HAP-1 (cell line): ENCODE measurements at regions not wholly inside any gene's neighbourhood (a gene's known extent, or its start where the extent isn't known, plus 50 kb on each side); places are given as distances from the start of the nearest gene placed in this dataset.

ENCODE experiments used
- DNase-seq, 2 experiments: peaks; one replicate each; pipeline ENCODE4 v3.0.0-alpha.2; 2016 to 2020; ENCODE audit warnings: low spot score in 2 of 2
- H3K27me3 ChIP-seq: fragments of 250-450 bp; sonication (Bioruptor Pico); 2 replicates; pipeline ENCODE4 v1.5.1; 2020; ENCODE audit warnings: low read depth, mild to moderate bottlenecking, moderate library complexity
- H3K36me3 ChIP-seq: fragments of 250-450 bp; sonication (Bioruptor Pico); replicated peaks from 2 replicates; pipeline ENCODE4 v1.5.1; 2020; ENCODE audit warnings: mild to moderate bottlenecking
- H3K4me1 ChIP-seq: fragments of 250-450 bp; sonication (Bioruptor Pico); 2 replicates; pipeline ENCODE4 v1.5.1; 2020; ENCODE audit warnings: mild to moderate bottlenecking
- H3K4me3 ChIP-seq: fragments of 250-450 bp; sonication (Bioruptor Pico); 2 replicates; pipeline ENCODE4 v1.5.1; 2020; ENCODE audit warnings: mild to moderate bottlenecking, moderate library complexity
- H3K9me3 ChIP-seq: fragments of 250-450 bp; sonication (Bioruptor Pico); 2 replicates; pipeline ENCODE4 v1.5.1; 2020; ENCODE audit warnings: mild to moderate bottlenecking, moderate library complexity
- in situ Hi-C: fragments of 300-500 bp; cut with MboI; formaldehyde crosslinking; loops from 3 replicates; pipeline ENCODE4 v1.14.3; 2020; ENCODE audit warnings: low sequenced_read_pairs, inconsistent platforms, mixed read lengths

DNA sequence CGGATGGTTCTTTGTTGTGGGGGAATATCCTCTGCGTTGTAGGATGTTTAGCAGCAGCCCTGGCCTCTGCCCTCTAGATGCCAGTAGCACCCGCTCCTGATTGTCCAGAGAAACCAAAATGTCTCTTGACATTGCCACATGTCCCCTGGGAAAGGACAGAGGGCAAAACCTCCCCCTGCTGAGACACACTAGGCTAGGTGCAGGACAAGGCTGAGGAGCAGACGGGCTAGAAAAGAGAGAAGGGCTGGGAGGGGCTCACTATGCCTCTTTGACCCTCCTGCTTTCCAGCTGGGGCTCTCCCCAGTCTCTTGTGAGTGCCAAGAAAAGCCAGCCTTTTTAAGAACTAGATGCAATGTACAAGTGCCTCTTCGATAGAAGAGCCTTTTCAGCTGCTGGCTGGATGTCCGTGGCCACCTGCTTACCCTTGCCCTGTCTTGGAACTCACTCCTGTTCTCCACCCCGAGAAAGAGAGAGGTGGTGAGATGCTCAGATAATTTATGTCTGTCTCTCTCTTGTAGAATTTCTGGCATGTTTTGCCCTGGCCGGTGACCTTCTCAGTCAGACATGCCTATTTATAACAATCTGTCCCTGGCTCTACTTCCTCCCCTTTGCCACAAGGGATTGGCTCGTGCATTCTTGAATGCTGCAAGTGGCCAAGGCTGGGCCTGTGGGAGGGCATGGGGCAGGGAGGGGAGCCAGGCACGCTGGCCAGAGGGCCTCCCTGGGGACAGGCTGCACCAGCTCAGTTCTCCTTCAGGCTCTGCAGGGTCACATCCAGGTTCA, 142.6 kb downstream of the RPLP1 start:
- Histone ChIP-seq H3K4me3 (no peak overlapping the region), H3K27me3 (no peaks in the 10 kb centered on the region), H3K4me1 (no peaks in the 10 kb centered on the region), H3K9me3 (no peaks in the 10 kb centered on the region), H3K36me3 (no peaks in the 10 kb centered on the region)
- in situ Hi-C loops: no loop called here
- DNase-seq: no peak

DNA sequence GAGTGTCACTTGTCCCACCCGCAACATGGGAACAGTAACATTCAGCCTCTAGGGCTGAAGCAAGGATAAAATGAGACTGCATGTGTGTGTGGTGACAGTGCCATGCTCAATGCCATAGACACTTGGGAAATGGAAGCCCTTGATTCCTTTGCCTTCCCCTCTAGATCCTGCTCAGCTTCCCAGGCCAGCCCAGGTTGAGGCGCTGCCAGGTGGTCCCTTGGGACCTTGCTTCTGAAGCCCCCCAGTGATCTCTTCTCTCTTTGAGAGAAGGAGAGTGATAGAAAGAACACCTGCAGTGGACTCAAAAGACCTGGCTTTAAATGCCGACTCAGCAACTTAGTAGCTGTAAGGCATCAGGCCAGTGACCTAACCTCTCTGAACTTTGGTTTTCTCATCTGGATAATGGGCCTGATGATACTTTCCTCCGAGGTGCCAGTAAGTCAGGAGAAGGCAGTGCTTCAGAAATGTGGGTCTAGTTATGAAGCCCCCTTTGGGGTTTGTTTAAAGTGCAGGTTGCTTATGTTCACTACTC, 144.5 kb downstream of the RPLP1 start:
- in situ Hi-C loops: no loop called here
- H3K27me3 ChIP-seq: no peaks in the 10 kb centered on the region
- DNase-seq: no peak

DNA sequence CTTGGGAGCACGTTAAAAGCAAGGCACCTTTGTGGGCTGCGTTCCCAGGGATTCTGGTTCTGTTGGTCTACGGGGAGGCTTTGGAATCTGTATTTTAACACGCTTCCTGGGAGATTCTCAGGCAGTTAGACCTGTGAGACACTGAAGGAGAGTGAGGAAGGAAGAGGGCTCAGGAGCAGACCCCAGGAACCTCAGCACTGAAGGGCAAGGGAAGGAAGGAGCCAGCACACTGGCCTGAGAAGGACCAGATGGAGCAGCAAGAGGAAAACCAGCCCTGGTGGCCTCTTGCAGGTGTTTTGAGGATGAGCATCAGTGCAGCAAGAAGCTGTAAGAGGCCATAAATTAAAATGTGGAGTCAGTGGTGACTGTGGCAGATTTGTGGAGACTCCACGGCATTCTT, 146.7 kb downstream of the RPLP1 start:
- Histone ChIP-seq H3K4me1 (no peaks in the 10 kb centered on the region), H3K27me3 (no peaks in the 10 kb centered on the region), H3K9me3 (no peaks in the 10 kb centered on the region), H3K36me3 (no peaks in the 10 kb centered on the region), H3K4me3 (no peak overlapping the region)
- in situ Hi-C loops: no loop called here
- no peak for DNase-seq

More for the DNA sequence above, 144.5 kb downstream of the RPLP1 start:
- Histone ChIP-seq H3K9me3 (no peaks in the 10 kb centered on the region), H3K36me3 (no peaks in the 10 kb centered on the region), H3K4me3 (no peak overlapping the region), H3K4me1 (no peaks in the 10 kb centered on the region)

DNA sequence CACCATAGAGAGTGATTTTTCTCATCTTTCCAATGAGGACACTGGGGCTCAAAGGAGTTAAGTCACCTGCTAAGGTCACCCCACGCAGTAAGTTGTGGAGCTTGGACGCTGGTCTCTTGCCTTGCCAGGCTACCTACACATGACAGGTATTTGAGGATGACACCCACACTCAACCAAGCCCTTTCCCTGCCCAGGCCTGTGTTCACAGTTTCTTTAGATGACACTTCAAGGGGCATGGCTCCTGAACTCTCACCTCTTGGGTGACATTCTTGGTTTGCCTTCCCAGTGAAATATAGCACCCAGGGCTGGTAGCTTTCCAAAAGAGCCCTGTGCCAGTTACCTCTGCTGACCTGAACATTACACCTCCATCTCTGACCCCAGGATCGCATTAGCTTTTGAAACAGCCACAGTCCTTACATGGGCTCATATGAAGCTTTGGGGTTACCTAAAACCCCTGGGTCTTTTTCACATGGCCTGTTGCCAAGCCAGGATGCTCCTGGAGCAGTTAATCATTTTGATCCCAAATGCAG, 148.0 kb downstream of the RPLP1 start:
- no peak for DNase-seq
- Histone ChIP-seq H3K27me3 (no peaks in the 10 kb centered on the region), H3K4me1 (no peaks in the 10 kb centered on the region), H3K4me3 (no peak overlapping the region), H3K36me3 (no peaks in the 10 kb centered on the region), H3K9me3 (no peaks in the 10 kb centered on the region)
- in situ Hi-C loops: no loop called here

DNA sequence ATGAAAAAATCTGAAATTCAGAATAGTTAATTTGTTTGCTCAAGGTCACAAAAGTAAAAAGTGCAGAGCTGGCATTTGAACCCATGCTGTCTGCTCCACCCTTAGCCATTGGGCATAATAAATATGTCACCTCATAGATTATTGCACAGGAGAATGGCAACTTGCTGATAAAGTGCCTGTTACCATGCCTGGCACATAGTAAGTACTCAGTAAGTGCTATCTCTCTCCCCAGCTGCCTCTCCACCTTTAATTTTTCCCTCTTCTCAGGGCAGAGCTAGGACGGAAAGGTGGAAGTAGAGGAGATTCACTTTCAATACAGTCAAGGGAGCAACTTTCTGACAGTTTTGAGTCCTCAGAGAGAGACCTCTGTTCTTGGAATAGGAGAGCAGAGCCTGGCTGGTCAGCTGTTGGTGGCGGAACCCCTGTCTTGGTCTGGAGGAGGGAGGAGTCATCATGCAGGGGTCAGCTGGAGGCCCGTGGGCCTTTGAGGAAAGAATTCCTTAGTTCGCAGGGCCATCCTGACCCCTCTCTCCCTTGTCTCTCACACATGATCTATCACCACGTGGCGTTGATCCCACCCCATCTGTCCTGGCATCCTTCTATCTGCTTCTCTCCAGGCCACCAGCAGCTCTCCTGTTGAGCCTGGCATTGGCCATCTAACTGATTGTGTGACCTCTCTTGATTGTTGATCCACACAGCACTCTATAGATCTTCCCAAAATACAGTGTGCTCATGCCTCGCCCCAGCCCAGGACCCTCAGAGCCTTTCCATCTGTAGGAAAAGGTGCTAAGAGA, 149.3 kb downstream of the RPLP1 start:
- H3K27me3 ChIP-seq: no peaks in the 10 kb centered on the region
- H3K9me3 ChIP-seq: no peaks in the 10 kb centered on the region
- peak in 1 of 2 experiments; percentile 5 for DNase-seq
- in situ Hi-C loops: no loop called here
- H3K4me3 ChIP-seq: no peak overlapping the region
- no peaks in the 10 kb centered on the region for H3K36me3 ChIP-seq
- H3K4me1 ChIP-seq: no peaks in the 10 kb centered on the region

DNA sequence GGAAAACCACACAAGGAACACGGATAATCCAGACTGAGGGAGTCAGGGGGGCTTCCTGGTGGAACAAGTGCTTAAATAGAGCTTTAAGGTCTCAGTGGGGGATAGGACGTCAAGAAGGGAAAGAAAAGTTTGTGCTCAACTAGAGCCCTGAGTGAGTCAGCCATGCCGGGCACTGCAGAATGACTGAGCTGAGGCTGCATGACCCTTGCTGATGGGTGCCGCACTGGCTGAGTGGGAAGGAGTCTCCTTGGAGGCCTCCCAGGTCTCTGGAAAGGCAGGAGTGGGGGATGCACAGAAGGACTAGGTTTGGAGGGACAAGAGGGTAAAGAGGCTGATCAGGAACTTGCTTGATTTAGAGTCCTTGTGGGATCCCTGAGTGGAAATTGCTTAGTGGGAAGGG, 150.3 kb downstream of the RPLP1 start:
- Histone ChIP-seq H3K9me3 (no peaks in the 10 kb centered on the region), H3K4me1 (no peaks in the 10 kb centered on the region), H3K36me3 (no peaks in the 10 kb centered on the region), H3K4me3 (no peak overlapping the region), H3K27me3 (no peaks in the 10 kb centered on the region)
- in situ Hi-C loops: no loop called here
- DNase-seq: no peak

DNA sequence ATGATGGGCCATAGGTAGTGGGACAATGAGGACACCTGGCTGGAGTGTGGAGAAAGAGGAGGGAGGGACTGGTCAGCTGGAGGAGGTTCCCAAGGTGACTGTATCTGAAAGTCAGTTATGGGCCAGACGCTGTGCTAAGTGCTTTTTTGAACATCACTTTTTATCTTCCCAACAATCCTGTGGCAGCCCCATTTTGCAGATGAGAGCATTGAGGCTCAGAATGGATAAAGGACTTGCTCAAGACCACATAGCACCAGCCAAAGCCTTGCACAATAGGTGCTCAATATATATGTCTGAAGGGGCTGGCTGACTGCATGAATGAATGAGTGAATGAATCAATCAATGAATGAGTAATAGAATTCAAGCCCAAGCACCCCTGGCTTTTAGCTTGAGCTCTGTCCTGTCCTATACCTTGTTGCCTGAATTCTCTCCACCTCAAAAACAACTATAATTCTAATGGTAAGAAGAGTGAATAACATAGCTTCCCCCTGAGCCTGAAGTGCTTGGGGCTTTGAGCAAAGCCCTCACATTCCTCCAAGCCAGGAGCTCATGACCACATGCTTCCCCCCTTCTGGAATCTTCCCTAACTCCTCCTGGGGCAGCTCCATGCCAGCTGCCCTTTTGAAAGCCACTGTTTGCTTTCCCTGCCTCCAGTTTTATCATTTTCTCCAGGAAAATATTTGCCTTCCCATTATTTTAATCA, 150.9 kb downstream of the RPLP1 start:
- H3K27me3 ChIP-seq: no peaks in the 10 kb centered on the region
- in situ Hi-C loops: no loop called here
- no peak overlapping the region for H3K4me3 ChIP-seq
- no peaks in the 10 kb centered on the region for H3K36me3 ChIP-seq
- no peaks in the 10 kb centered on the region for H3K9me3 ChIP-seq
- DNase-seq: no peak
- H3K4me1 ChIP-seq: no peaks in the 10 kb centered on the region

DNA sequence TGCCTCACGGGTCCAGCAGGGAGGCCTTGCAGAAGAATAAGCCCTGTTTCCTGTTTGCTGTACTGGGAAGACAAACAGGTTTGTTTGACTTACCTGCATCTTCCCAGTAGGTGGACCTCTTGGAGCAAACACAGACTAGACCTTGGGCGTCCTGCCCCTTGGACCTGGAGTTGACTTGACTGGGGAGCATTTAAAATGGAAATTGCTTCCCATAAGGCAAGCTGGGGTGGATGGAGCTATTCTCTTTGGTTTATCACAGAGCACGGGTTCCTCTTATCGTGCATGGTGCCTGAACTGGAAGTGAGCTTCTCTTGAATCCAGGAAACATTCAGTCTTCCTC, 151.4 kb downstream of the RPLP1 start:
- H3K4me3 ChIP-seq: no peak overlapping the region
- H3K36me3 ChIP-seq: no peaks in the 10 kb centered on the region
- H3K4me1 ChIP-seq: no peaks in the 10 kb centered on the region
- no peak for DNase-seq
- in situ Hi-C loops: no loop called here
- no peaks in the 10 kb centered on the region for H3K9me3 ChIP-seq
- H3K27me3 ChIP-seq: no peaks in the 10 kb centered on the region

DNA sequence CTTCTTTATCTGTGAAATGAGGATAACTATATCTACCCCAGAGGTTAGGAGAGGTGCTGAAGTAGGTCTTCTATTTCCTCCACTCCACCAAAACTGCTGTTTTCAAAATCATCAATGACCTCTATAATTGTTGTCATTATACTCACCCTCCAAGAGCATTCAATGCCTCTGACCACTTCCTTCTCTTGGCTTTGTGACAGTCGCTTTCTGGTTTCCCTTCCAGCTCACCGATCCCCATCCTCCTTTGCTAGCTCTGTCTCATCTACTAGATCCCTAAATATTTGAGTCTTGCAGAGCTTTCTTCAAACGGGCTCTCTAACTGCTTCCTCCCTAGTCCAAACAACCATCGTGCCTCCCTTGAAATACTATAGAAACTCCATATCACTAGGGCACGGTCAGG, 153.5 kb downstream of the RPLP1 start:
- no peaks in the 10 kb centered on the region for H3K27me3 ChIP-seq

DNA sequence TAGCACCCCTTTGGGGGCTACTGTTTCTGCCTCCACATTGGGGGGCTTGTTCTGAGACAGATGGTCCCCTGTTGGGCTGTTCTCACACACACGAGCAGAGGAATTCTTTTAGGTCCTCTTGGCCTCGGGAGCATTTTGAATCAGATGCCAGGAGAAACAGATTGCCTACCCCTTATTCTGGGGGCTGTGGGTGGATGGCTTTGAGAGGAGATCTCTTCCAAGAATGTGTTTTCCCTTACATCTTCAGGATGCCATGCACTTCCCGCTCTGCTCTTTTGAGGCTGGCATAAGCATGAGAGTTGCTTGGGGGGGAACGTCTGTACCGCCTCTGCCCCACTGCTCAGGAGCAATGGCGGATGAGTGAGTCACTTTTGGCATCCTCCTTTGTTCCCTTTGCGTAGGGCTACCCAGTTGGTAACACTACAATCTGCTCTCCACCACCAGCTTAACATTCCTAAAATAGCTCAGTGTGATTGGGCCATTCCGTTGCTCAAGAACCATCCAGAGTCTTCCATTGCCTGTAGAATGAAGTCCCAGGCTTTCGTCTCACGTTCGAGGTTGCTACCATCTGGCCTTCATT, 154.4 kb downstream of the RPLP1 start:
- no peaks in the 10 kb centered on the region for H3K36me3 ChIP-seq
- in situ Hi-C loops: no loop called here
- peak in 1 of 2 experiments; percentile 3 for DNase-seq
- H3K27me3 ChIP-seq: no peaks in the 10 kb centered on the region
- no peaks in the 10 kb centered on the region for H3K9me3 ChIP-seq
- no peak overlapping the region for H3K4me3 ChIP-seq
- no peaks in the 10 kb centered on the region for H3K4me1 ChIP-seq

More for the DNA sequence above, 153.5 kb downstream of the RPLP1 start:
- no peaks in the 10 kb centered on the region for H3K36me3 ChIP-seq
- no peak overlapping the region for H3K4me3 ChIP-seq
- no peaks in the 10 kb centered on the region for H3K9me3 ChIP-seq
- no peaks in the 10 kb centered on the region for H3K4me1 ChIP-seq
- in situ Hi-C loops: no loop called here
- DNase-seq: no peak

DNA sequence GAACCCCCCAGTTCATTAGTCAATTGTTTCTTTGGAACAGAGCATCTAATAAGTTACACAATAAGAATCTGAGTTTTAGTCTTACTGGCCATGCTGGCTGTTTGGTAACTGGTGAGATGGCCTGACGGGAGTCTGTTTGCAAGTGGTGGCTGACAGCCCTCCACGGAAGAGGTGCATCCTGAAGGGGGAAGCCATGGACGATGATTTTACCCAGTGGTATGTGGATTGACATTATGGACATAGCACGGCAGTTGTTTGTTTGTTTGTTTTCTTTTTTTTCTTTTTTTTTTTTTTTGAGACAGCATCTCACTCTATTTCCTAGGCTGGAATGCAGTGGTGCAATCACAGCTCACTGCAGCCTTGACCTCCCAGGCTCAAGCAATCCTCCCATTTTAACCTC, 156.0 kb downstream of the RPLP1 start:
- peak in 1 of 2 experiments; percentile 5 for DNase-seq
- in situ Hi-C loops: no loop called here
- no peak overlapping the region for H3K4me3 ChIP-seq
- H3K27me3 ChIP-seq: peaks cover 8% of the 10 kb centered on the region; the same call in 1 of the 2 replicates
- no peaks in the 10 kb centered on the region for H3K4me1 ChIP-seq
- H3K36me3 ChIP-seq: no peaks in the 10 kb centered on the region
- no peaks in the 10 kb centered on the region for H3K9me3 ChIP-seq

DNA sequence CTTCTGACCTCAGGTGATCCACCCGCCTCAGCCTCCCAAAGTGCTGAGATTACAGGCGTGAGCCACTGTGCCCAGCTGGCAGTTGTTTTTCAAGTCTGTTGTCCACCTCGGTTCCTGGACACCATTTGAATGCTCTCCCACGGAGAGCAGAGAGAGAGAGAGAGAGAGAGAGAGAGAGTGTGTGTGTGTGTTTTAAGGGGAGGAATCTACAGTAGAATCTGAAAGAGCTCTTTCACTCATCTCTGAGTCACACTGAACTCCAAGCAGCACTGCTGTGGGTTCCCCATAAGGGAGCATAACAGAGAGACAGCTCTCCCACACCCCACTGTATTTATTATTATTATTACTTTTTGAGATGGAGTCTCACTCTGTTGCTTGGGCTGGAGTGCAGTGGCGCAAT, 156.6 kb downstream of the RPLP1 start:
- in situ Hi-C loops: no loop called here
- DNase-seq: peak in 1 of 2 experiments; percentile 3
- H3K27me3 ChIP-seq: peaks cover 8% of the 10 kb centered on the region; the same call in 1 of the 2 replicates
- H3K4me1 ChIP-seq: no peaks in the 10 kb centered on the region
- H3K36me3 ChIP-seq: no peaks in the 10 kb centered on the region
- no peak overlapping the region for H3K4me3 ChIP-seq
- no peaks in the 10 kb centered on the region for H3K9me3 ChIP-seq

DNA sequence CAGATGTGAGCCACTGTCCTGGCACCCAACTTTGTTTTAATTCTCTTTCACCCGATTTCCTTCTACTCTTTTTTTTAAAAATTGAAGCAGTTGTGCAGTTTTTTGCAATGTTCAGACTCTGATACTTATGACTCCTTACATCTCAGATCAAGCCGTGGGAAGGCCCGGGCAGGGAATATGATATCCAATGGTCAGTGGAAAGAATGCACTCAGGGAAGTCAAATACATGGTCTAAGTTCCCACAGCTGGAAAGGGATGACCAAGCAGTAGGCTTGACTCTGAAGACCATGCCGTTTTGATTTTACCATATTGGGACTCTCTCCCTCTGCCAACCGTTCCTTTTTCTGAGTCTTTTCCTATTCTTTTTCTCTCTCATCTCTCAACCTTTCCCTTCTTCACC, 157.2 kb downstream of the RPLP1 start:
- H3K4me1 ChIP-seq: no peaks in the 10 kb centered on the region
- in situ Hi-C loops: no loop called here
- H3K9me3 ChIP-seq: no peaks in the 10 kb centered on the region
- peak in 1 of 2 experiments; percentile 2 for DNase-seq
- no peaks in the 10 kb centered on the region for H3K36me3 ChIP-seq
- no peak overlapping the region for H3K4me3 ChIP-seq
- H3K27me3 ChIP-seq: peaks cover 8% of the 10 kb centered on the region; the same call in 1 of the 2 replicates
